ENCODE measurements at regions not wholly inside any gene's neighbourhood (a gene's known extent, or its start where the extent isn't known, plus 50 kb on each side); places are given as distances from the start of the nearest gene placed in this dataset.

GRCh38 chr17:73863761-73864535 lies 219.7 kb upstream of the SDK2 start:
- TF ChIP-seq CTCF (IDR thresholded peaks at IDR 0.05) (no peak), EZH2phosphoT487 (IDR thresholded peaks at IDR 0.05) (no peak)

Data from neural progenitor cell (in vitro differentiated cells).